OCI-LY3 (cell line): ENCODE measurements at regions not wholly inside any gene's neighbourhood (a gene's known extent, or its start where the extent isn't known, plus 50 kb on each side); places are given as distances from the start of the nearest gene placed in this dataset.

Experiments used
- H2AFZ ChIP-seq: fragments of 200-600, 300-600 bp; shearing (Covaris generic); 2 replicates; pipeline ENCODE4 v1.6.0; 2014; ENCODE audit warnings: antibody characterized with exemption, low read depth, low read length
- H3K27ac ChIP-seq: fragments of 200-600, 300-600 bp; sonication (generic); 2 replicates; pipeline ENCODE4 v1.5.1; 2014; ENCODE audit warnings: mild to moderate bottlenecking, low read length, moderate library complexity, mixed read lengths
- H3K27me3 ChIP-seq: fragments of 200-600, 300-600 bp; sonication (generic); 2 replicates; pipeline ENCODE4 v1.6.1; 2014; ENCODE audit warnings: low read depth, low read length, mixed read lengths
- H3K36me3 ChIP-seq: fragments of 200-600, 300-600 bp; sonication (generic); replicated peaks from 2 replicates; pipeline ENCODE3; 2014; ENCODE audit warnings: low read depth, low read length, mixed read lengths
- H3K4me1 ChIP-seq: fragments of 300-600, 200-600 bp; sonication (generic); 2 replicates; pipeline ENCODE4 v1.6.1; 2014; ENCODE audit warnings: low read length, mixed read lengths
- H3K4me2 ChIP-seq: fragments of 200-600, 300-600 bp; sonication (generic); 2 replicates; pipeline ENCODE4 v1.6.1; 2014; ENCODE audit warnings: low read length, mixed read lengths
- H3K4me3 ChIP-seq: fragments of 300-600, 200-600 bp; sonication (generic); 2 replicates; pipeline ENCODE4 v1.5.1; 2014; ENCODE audit warnings: antibody characterized with exemption, mild to moderate bottlenecking, low read length, moderate library complexity
- H3K79me2 ChIP-seq: fragments of 300-600, 200-600 bp; shearing (Covaris generic); 2 replicates; pipeline ENCODE4 v1.6.1; 2014; ENCODE audit warnings: mild to moderate bottlenecking, low read length, mixed read lengths
- H3K9ac ChIP-seq: fragments of 300-600, 200-600 bp; shearing (Covaris generic); 2 replicates; pipeline ENCODE4 v1.6.0; 2014; ENCODE audit warnings: mild to moderate bottlenecking, low read length, moderate library complexity
- H3K9me3 ChIP-seq: fragments of 200-600, 300-600 bp; shearing (Covaris generic); 2 replicates; pipeline ENCODE4 v1.6.1; 2014; ENCODE audit warnings: low read length, mixed read lengths; ENCODE audit not compliant: insufficient read depth
- H4K20me1 ChIP-seq: fragments of 200-600, 300-600 bp; sonication (generic); 2 replicates; pipeline ENCODE4 v1.6.1; 2016; ENCODE audit warnings: low read length, mixed read lengths; ENCODE audit not compliant: insufficient read depth
- EZH2phosphoT487 ChIP-seq: fragments of 200-600 bp; shearing (Covaris generic); IDR thresholded peaks from 2 replicates; pipeline ENCODE4 v1.6.1; 2018; ENCODE audit warnings: antibody characterized with exemption, mixed run types, low read depth
- TF ChIP-seq, protein P1 (sequence below): fragments of 200-600, 300-600 bp; sonication (generic); IDR thresholded peaks from 2 replicates; pipeline ENCODE4 v1.5.1; 2014; ENCODE audit warnings: antibody characterized with exemption, low read length, low read depth

DNA sequence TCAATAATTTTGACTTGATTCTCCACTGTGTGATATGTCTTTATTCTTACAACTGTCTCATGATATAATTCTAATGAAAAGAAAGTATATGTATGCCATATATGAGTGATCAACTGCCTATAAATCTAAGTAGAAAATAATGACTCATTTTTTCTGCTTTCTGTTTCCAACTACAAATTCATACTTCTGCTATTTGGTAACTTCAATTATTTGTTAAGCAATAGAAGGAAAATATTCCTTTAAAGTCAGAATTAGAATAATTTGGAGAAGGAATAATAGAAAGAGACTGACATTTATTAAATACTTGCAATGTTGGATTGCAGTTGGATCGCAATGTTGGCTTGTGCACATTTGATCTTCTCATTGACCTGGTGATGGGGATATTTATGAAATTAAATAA lies 204.2 kb upstream of the PACRGL start:
- no peak overlapping the region for H3K9ac ChIP-seq
- TF ChIP-seq, protein P1, sequence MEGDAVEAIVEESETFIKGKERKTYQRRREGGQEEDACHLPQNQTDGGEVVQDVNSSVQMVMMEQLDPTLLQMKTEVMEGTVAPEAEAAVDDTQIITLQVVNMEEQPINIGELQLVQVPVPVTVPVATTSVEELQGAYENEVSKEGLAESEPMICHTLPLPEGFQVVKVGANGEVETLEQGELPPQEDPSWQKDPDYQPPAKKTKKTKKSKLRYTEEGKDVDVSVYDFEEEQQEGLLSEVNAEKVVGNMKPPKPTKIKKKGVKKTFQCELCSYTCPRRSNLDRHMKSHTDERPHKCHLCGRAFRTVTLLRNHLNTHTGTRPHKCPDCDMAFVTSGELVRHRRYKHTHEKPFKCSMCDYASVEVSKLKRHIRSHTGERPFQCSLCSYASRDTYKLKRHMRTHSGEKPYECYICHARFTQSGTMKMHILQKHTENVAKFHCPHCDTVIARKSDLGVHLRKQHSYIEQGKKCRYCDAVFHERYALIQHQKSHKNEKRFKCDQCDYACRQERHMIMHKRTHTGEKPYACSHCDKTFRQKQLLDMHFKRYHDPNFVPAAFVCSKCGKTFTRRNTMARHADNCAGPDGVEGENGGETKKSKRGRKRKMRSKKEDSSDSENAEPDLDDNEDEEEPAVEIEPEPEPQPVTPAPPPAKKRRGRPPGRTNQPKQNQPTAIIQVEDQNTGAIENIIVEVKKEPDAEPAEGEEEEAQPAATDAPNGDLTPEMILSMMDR: no peak
- no peak for TF ChIP-seq EZH2phosphoT487
- H3K36me3 ChIP-seq: no peaks in the 10 kb centered on the region

DNA sequence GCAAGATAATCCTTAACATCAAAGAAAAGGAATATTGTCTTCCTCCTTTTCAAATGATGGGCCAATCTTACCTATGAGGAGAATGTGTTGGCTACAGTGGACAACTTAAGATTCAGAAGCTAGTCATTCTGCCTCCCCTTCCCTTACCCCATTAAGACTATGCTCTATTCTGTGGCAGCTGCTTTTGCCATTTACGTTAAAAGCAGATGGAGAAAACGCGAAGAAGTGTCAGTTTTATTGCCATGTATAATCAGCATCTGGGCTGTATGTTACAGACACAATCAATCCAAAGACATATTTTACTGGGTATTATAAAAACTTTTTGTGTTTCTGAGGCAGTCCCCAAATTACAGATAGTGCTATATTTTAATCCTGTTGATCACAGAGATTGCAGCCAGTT lies 196.1 kb upstream of the PACRGL start:
- TF ChIP-seq EZH2phosphoT487: no peak
- TF ChIP-seq, protein P1: no peak
- no peaks in the 10 kb centered on the region for H3K27me3 ChIP-seq
- no peak overlapping the region for H3K4me3 ChIP-seq
- H3K4me2 ChIP-seq: no peak overlapping the region
- no peaks in the 10 kb centered on the region for H3K36me3 ChIP-seq
- no peak overlapping the region for H2AFZ ChIP-seq
- no peak overlapping the region for H3K27ac ChIP-seq
- H3K9ac ChIP-seq: no peak overlapping the region
- no peaks in the 10 kb centered on the region for H4K20me1 ChIP-seq
- H3K4me1 ChIP-seq: no peaks in the 10 kb centered on the region
- no peaks in the 10 kb centered on the region for H3K79me2 ChIP-seq
- no peaks in the 10 kb centered on the region for H3K9me3 ChIP-seq

More for the DNA sequence above, 204.2 kb upstream of the PACRGL start:
- H2AFZ ChIP-seq: no peak overlapping the region
- H3K79me2 ChIP-seq: no peaks in the 10 kb centered on the region
- H3K27ac ChIP-seq: no peak overlapping the region
- H3K4me3 ChIP-seq: no peak overlapping the region
- no peaks in the 10 kb centered on the region for H3K27me3 ChIP-seq
- H3K4me2 ChIP-seq: no peak overlapping the region
- H3K4me1 ChIP-seq: no peaks in the 10 kb centered on the region
- H3K9me3 ChIP-seq: no peaks in the 10 kb centered on the region
- no peaks in the 10 kb centered on the region for H4K20me1 ChIP-seq

DNA sequence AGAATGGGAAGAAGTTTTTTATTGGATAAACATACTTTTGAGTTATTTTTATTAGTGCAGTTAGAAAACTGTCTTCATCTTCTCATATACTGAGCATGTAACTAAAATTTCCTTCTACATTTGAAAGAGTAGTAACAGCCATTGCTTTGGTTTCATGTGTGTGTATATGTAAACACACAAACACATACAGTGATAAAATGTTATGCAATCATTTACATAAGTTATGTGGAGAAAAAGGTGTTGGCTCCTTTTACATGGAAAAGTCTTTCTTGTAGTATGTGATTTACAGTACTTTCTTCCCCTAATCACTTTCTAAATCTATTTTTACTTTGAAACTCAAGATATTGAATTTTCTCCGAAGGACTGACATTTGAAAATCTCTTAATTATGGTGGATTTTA lies 194.3 kb upstream of the PACRGL start:
- Histone ChIP-seq H2AFZ (no peak overlapping the region), H3K27me3 (no peaks in the 10 kb centered on the region), H3K79me2 (no peaks in the 10 kb centered on the region), H3K9me3 (no peaks in the 10 kb centered on the region), H4K20me1 (no peaks in the 10 kb centered on the region), H3K27ac (no peak overlapping the region), H3K4me2 (no peak overlapping the region), H3K4me1 (no peaks in the 10 kb centered on the region), H3K9ac (no peak overlapping the region), H3K36me3 (no peaks in the 10 kb centered on the region), H3K4me3 (no peak overlapping the region)
- no peak for TF ChIP-seq EZH2phosphoT487
- TF ChIP-seq, protein P1: no peak

DNA sequence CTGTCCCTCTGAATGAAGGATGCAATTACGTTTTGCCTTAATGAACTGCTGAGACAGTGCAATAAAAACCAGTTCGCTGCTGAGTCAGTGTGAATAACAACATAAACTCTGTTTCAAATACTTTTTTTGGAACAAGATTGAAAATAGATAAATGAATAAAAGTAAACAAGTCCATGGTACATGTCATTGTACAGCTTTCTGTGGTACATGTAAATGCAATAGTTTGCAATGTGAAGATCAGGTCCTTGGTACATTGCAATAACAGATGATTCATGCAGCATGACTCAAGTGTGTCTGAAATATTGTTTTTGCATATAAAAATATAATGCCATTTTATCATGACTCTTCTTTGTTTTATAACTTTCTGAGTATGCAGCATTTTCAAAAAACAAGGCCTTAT lies 193.4 kb upstream of the PACRGL start:
- Histone ChIP-seq H3K36me3 (no peaks in the 10 kb centered on the region), H4K20me1 (no peaks in the 10 kb centered on the region), H3K27me3 (no peaks in the 10 kb centered on the region), H3K9ac (no peak overlapping the region), H3K79me2 (no peaks in the 10 kb centered on the region), H2AFZ (no peak overlapping the region), H3K4me3 (no peak overlapping the region), H3K9me3 (no peaks in the 10 kb centered on the region), H3K4me1 (no peaks in the 10 kb centered on the region), H3K4me2 (no peak overlapping the region), H3K27ac (no peak overlapping the region)
- TF ChIP-seq EZH2phosphoT487: no peak
- TF ChIP-seq, protein P1: no peak
